ENCODE measurements at regions not wholly inside any gene's neighbourhood (a gene's known extent, or its start where the extent isn't known, plus 50 kb on each side); places are given as distances from the start of the nearest gene placed in this dataset.

DNA sequence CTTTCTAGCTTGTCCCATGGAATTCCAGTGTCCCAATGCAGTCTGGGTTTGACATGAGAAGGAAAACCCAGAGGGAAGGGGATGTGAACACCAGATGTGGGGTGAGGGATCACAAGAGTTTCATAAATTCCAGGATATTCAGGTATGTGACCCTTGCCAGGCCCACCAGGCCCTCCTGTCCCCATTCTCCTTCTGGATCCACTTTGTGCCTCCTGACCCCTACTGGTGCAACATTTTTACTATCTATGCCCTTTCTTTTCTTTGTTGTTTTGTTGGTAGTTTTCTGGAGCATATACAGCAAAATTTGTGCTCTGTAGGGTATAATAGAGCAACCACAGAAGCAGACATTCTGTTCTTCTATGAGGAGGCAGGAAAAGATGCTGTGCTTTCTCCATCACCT, 597.0 kb upstream of the GRAMD2B start:
- no peak overlapping the region for H3K27ac Mint-ChIP-seq
- no peaks in the 10 kb centered on the region; the same call in 1 of the 2 replicates for H3K36me3 Mint-ChIP-seq (ENCODE audit: low read depth)

DNA sequence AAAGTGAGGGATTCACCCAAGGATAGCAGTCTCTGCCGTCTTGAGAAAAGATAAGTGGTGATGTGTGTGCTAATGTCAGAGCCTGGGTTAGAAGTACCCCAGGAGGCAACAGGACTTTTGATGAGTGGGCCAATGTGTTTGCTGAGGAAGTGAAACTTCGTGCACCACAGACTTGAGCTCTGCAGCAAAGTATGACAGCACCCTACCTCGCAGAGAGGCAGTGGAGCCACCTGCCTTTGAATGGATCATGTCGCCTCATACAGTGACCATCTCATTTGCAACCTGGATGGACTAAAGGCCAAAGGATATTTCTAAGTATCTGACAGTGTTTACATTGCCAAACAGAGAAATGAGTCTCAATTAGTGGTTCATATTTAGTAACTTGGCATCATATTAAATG, 593.9 kb upstream of the GRAMD2B start:
- peaks cover 5% of the 10 kb centered on the region for H3K36me3 Mint-ChIP-seq (ENCODE audit: low read depth)
- H3K4me1 Mint-ChIP-seq (ENCODE audit: low read depth) = no peaks in the 10 kb centered on the region
- TF ChIP-seq, protein P1, sequence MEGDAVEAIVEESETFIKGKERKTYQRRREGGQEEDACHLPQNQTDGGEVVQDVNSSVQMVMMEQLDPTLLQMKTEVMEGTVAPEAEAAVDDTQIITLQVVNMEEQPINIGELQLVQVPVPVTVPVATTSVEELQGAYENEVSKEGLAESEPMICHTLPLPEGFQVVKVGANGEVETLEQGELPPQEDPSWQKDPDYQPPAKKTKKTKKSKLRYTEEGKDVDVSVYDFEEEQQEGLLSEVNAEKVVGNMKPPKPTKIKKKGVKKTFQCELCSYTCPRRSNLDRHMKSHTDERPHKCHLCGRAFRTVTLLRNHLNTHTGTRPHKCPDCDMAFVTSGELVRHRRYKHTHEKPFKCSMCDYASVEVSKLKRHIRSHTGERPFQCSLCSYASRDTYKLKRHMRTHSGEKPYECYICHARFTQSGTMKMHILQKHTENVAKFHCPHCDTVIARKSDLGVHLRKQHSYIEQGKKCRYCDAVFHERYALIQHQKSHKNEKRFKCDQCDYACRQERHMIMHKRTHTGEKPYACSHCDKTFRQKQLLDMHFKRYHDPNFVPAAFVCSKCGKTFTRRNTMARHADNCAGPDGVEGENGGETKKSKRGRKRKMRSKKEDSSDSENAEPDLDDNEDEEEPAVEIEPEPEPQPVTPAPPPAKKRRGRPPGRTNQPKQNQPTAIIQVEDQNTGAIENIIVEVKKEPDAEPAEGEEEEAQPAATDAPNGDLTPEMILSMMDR (IDR thresholded peaks at IDR 0.05) = no peak
- H3K4me3 Mint-ChIP-seq = no peak overlapping the region
- DNase-seq = no peak
- H3K9me3 Mint-ChIP-seq = peaks cover 41% of the 10 kb centered on the region
- no peaks in the 10 kb centered on the region for H3K27me3 Mint-ChIP-seq (ENCODE audit: insufficient read depth)
- H3K27ac Mint-ChIP-seq = no peak overlapping the region

More for the DNA sequence above, 597.0 kb upstream of the GRAMD2B start:
- H3K4me1 Mint-ChIP-seq (ENCODE audit: low read depth) = no peaks in the 10 kb centered on the region
- peaks cover 47% of the 10 kb centered on the region for H3K9me3 Mint-ChIP-seq
- H3K4me3 Mint-ChIP-seq = no peak overlapping the region
- no peaks in the 10 kb centered on the region for H3K27me3 Mint-ChIP-seq (ENCODE audit: insufficient read depth)
- TF ChIP-seq, protein P1 (IDR thresholded peaks at IDR 0.05) = no peak
- no peak for DNase-seq

DNA sequence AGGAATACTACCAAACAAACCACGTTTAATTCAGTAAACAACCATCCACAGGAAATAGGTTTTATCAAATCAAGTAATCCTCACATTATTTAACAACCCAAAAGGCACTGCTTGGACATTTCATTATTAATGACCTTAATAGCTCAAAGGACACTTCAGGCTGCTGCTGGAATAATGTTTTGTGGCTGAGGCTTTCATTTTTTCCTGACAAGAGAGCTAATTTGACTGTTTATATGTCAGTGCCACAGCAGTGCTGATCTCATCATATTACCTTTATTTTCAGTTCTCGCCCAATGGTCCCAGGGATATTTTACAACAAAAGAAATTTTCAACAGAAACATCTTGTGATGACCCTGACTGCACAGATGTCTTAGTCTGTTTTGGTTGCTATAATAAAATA, 589.8 kb upstream of the GRAMD2B start:
- no peaks in the 10 kb centered on the region for H3K27me3 Mint-ChIP-seq (ENCODE audit: insufficient read depth)
- TF ChIP-seq, protein P1 (IDR thresholded peaks at IDR 0.05) = no peak

DNA sequence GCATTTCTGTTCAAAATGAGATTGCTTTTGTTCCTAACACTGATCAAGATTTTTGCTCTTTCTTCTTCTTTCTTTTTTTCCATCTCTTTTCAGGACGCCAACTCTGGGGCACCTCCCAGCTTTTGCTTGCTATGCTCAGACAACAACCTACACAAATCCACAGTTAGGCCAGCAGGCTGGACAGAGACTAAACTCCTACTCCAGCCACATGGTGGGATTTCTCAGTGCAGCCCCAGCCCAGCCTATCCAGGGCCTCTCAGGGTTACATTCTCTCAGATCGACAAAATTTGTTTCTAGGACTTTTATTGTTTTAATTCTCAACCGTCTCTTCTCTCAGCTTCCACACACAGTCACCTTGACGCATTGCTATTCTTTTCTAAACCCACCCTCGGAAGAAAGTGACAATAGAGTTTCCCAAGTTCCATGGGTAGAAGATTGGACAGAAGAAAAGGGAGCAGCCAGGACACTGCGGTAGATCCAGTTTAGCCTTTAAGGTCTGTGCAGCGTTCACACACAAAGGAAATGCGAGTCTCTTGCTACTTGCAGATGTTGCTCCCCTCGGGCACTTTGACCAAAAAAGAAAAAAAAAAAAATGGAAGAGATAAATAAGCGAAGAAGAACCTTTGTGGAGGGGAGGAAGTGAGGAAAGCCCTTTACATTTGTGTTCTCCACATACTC, 588.6 kb upstream of the GRAMD2B start:
- H3K9me3 Mint-ChIP-seq = peaks cover 22% of the 10 kb centered on the region
- no peaks in the 10 kb centered on the region for H3K4me1 Mint-ChIP-seq (ENCODE audit: low read depth)
- no peak overlapping the region for H3K27ac Mint-ChIP-seq
- no peak overlapping the region for H3K4me3 Mint-ChIP-seq
- no peaks in the 10 kb centered on the region for H3K27me3 Mint-ChIP-seq (ENCODE audit: insufficient read depth)
- TF ChIP-seq, protein P1 (IDR thresholded peaks at IDR 0.05) = no peak
- peaks cover 5% of the 10 kb centered on the region; the same call in 1 of the 2 replicates for H3K36me3 Mint-ChIP-seq (ENCODE audit: low read depth)
- no peak for DNase-seq

More for the DNA sequence above, 589.8 kb upstream of the GRAMD2B start:
- Mint-ChIP-seq H3K9me3 (peaks cover 23% of the 10 kb centered on the region), H3K4me3 (no peak overlapping the region), H3K4me1 (ENCODE audit: low read depth) (no peaks in the 10 kb centered on the region), H3K27ac (no peak overlapping the region), H3K36me3 (ENCODE audit: low read depth) (peaks cover 5% of the 10 kb centered on the region; the same call in 1 of the 2 replicates)
- DNase-seq = no peak

DNA sequence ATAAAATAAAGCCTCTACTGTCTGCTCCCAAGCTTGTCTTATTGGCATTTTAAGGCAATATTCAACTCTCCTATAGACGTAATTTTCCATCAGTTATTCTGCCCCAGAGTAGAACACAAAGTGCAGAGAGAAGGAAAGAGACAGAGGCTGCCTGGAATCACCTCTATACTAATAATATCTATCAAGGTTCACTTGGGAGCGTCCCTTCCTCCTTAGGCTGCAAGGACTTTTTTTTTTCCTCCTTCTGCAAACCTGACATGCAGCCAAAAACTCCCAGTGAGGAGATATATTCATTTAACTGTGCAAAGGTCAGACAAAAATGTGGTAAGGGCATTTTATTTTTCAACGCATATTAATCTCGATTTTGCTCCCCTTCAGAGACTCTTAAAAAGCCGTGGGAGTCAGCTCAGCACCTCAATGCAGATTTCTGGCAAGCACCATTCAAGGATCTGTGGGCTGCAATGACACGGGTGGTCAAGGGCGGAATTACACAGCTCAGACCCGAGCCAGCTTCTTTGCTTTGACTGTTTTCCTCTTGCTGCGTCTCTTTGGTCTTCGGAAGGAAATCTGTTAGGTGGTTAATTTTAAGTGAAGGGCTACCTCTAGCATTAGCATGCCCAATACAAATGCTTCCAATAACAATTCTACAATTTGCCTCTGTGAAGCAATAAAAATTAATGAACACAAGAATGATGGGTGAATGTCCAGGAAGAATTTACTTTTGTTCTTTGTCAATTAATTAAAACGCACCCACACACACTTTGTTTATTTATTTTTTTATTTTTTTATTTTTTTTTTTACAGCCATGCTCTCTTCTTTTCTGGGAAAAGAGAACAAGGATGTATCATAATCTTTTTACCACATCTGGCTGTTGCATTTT, 587.7 kb upstream of the GRAMD2B start:
- no peak for DNase-seq
- H3K4me1 Mint-ChIP-seq (ENCODE audit: low read depth) = no peaks in the 10 kb centered on the region
- peaks cover 16% of the 10 kb centered on the region for H3K9me3 Mint-ChIP-seq
- no peak overlapping the region for H3K4me3 Mint-ChIP-seq
- H3K27me3 Mint-ChIP-seq (ENCODE audit: insufficient read depth) = no peaks in the 10 kb centered on the region
- no peak overlapping the region for H3K27ac Mint-ChIP-seq
- TF ChIP-seq, protein P1 (IDR thresholded peaks at IDR 0.05) = no peak
- H3K36me3 Mint-ChIP-seq (ENCODE audit: low read depth) = peaks cover 6% of the 10 kb centered on the region; the same call in 1 of the 2 replicates

Data from HFFc6 (cell line).